ENCODE measurements at regions not wholly inside any gene's neighbourhood (a gene's known extent, or its start where the extent isn't known, plus 50 kb on each side); places are given as distances from the start of the nearest gene placed in this dataset.

- peak; percentile 77 for ATAC-seq
These were observed 243.3 kb upstream of the AVPR1A start for GRCh38 chr12:63394349-63394748.

GRCh38 chr12:63389211-63389610, 238.2 kb upstream of the AVPR1A start:
- no peak overlapping the region for H3K27ac ChIP-seq
- intact Hi-C loops (cut with DNase I) = no loop called here
- H3K4me1 ChIP-seq = no peaks in the 10 kb centered on the region
- DNase-seq = no peak
- H3K9me3 ChIP-seq = no peaks in the 10 kb centered on the region
- no peaks in the 10 kb centered on the region for H3K36me3 ChIP-seq
- ATAC-seq = no peak
- no peak overlapping the region for H3K4me3 ChIP-seq
- H3K27me3 ChIP-seq = peaks cover 0 to 43% of the 10 kb centered on the region in 2 donors
- no peak for TF ChIP-seq CTCF (IDR thresholded peaks at IDR 0.05)

More at GRCh38 chr12:63394349-63394748, 243.3 kb upstream of the AVPR1A start:
- H3K27me3 ChIP-seq = peaks cover 0 to 16% of the 10 kb centered on the region in 2 donors
- H3K4me3 ChIP-seq = no peak overlapping the region
- intact Hi-C loops (cut with DNase I) = no loop called here
- TF ChIP-seq CTCF (IDR thresholded peaks at IDR 0.05) = no peak
- H3K4me1 ChIP-seq = no peaks in the 10 kb centered on the region
- H3K36me3 ChIP-seq = no peaks in the 10 kb centered on the region
- H3K27ac ChIP-seq = no peak overlapping the region
- DNase-seq = no peak
- peaks cover 0 to 4% of the 10 kb centered on the region in 2 donors for H3K9me3 ChIP-seq

- H3K36me3 ChIP-seq = no peaks in the 10 kb centered on the region
- intact Hi-C loops (cut with DNase I) = no loop called here
- no peak overlapping the region for H3K27ac ChIP-seq
- H3K27me3 ChIP-seq = peaks cover 0 to 43% of the 10 kb centered on the region in 2 donors
- TF ChIP-seq CTCF (IDR thresholded peaks at IDR 0.05) = no peak
- H3K9me3 ChIP-seq = no peaks in the 10 kb centered on the region
- no peak overlapping the region for H3K4me3 ChIP-seq
- DNase-seq = no peak
- ATAC-seq = peak; percentile 17
- no peaks in the 10 kb centered on the region for H3K4me1 ChIP-seq
These were observed 236.8 kb upstream of the AVPR1A start for GRCh38 chr12:63387771-63388170.

GRCh38 chr12:63382930-63383329, 231.9 kb upstream of the AVPR1A start:
- no peak overlapping the region for H3K4me3 ChIP-seq
- intact Hi-C loops (cut with DNase I) = no loop called here

GRCh38 chr12:63362791-63363190, 211.8 kb upstream of the AVPR1A start:
- no peak overlapping the region for H3K4me3 ChIP-seq
- H3K36me3 ChIP-seq = no peaks in the 10 kb centered on the region
- ATAC-seq (no peak), DNase-seq (no peak)
- intact Hi-C loops (cut with DNase I) = no loop called here
- no peaks in the 10 kb centered on the region for H3K27me3 ChIP-seq
- no peaks in the 10 kb centered on the region for H3K4me1 ChIP-seq
- peaks cover 0 to 8% of the 10 kb centered on the region in 2 donors for H3K9me3 ChIP-seq
- H3K27ac ChIP-seq = no peak overlapping the region
- no peak for TF ChIP-seq CTCF (IDR thresholded peaks at IDR 0.05)

More at GRCh38 chr12:63382930-63383329, 231.9 kb upstream of the AVPR1A start:
- H3K27ac ChIP-seq = no peak overlapping the region
- H3K4me1 ChIP-seq = no peaks in the 10 kb centered on the region
- ATAC-seq (no peak), DNase-seq (no peak)
- no peaks in the 10 kb centered on the region for H3K9me3 ChIP-seq
- H3K27me3 ChIP-seq = peaks cover 0 to 12% of the 10 kb centered on the region in 2 donors
- no peaks in the 10 kb centered on the region for H3K36me3 ChIP-seq
- TF ChIP-seq CTCF (IDR thresholded peaks at IDR 0.05) = no peak

Measured in left lung (tissue), 4 donors.